HepG2 (cell line): ENCODE measurements at regions not wholly inside any gene's neighbourhood (a gene's known extent, or its start where the extent isn't known, plus 50 kb on each side); places are given as distances from the start of the nearest gene placed in this dataset.

ENCODE experiments used
- ATM ChIP-seq: fragments of 450-650 bp; IDR thresholded peaks from 2 replicates; pipeline ENCODE4 v1.7.1; 2017; ENCODE audit warnings: mild to moderate bottlenecking, borderline replicate concordance
- FOXK2 ChIP-seq: fragments of 450-650 bp; IDR thresholded peaks from 2 replicates; pipeline ENCODE4 v1.6.1; 2016
- FOXP1 ChIP-seq, 2 experiments: fragments of 450-650 bp in 1 of 2; IDR thresholded peaks; 2 replicates each; pipeline ENCODE4 v1.6.1; 2017 to 2018; ENCODE audit warnings: antibody characterized with exemption in 1 of 2
- KAT2B ChIP-seq: fragments of 150-350 bp; IDR thresholded peaks from 2 replicates; pipeline ENCODE4 v1.6.1; 2014; ENCODE audit warnings: low read depth, low read length, borderline replicate concordance
- MTF2 ChIP-seq: sonication (generic); formaldehyde crosslinking; IDR thresholded peaks from 2 replicates; pipeline ENCODE4 v1.5.0; 2020; ENCODE audit warnings: missing genetic modification reagents, borderline replicate concordance
- NFRKB ChIP-seq: fragments of 450-650 bp; IDR thresholded peaks from 2 replicates; pipeline ENCODE4 v1.6.1; 2017
- PITX1 ChIP-seq: sonication (generic); formaldehyde crosslinking; IDR thresholded peaks from 2 replicates; pipeline ENCODE4 v1.5.1; 2020; ENCODE audit warnings: mild to moderate bottlenecking, missing genetic modification reagents
- REXO4 ChIP-seq: sonication (generic); formaldehyde crosslinking; IDR thresholded peaks from 2 replicates; pipeline ENCODE4 v1.8.0; 2022; ENCODE audit warnings: missing genetic modification reagents, mild to moderate bottlenecking, borderline replicate concordance
- SETDB1 ChIP-seq: sonication (generic); formaldehyde crosslinking; IDR thresholded peaks from 2 replicates; pipeline ENCODE4 v1.5.1; 2020; ENCODE audit warnings: missing genetic modification reagents, mild to moderate bottlenecking, borderline replicate concordance
- SNAPC2 ChIP-seq: sonication (generic); formaldehyde crosslinking; IDR thresholded peaks from 2 replicates; pipeline ENCODE4 v1.8.1; 2022; ENCODE audit warnings: mild to moderate bottlenecking, missing genetic modification reagents
- SOX13 ChIP-seq, 3 experiments: fragments of 450-650 bp in 1 of 3; sonication (generic) in 1 of 3; formaldehyde crosslinking in 1 of 3; IDR thresholded peaks in 2 of 3; conservative IDR thresholded peaks in 1 of 3; 2 replicates each; pipeline versions ENCODE4 v1.5.0 to v1.6.1; 2016 to 2020; ENCODE audit warnings: antibody characterized with exemption in 1 of 3, mild to moderate bottlenecking in 1 of 3, missing compliant biosample characterization in 1 of 3, missing genetic modification reagents in 1 of 3, moderate library complexity in 1 of 3
- ZNF225 ChIP-seq: sonication (generic); formaldehyde crosslinking; IDR thresholded peaks from 2 replicates; pipeline ENCODE4 v1.4.0; 2020; ENCODE audit warnings: mild to moderate bottlenecking, missing genetic modification reagents
- ZNF562 ChIP-seq: sonication (generic); formaldehyde crosslinking; IDR thresholded peaks from 2 replicates; pipeline ENCODE4 v1.8.0; 2022; ENCODE audit warnings: missing genetic modification reagents, borderline replicate concordance
- ZNF563 ChIP-seq: sonication (generic); formaldehyde crosslinking; IDR thresholded peaks from 2 replicates; pipeline ENCODE4 v1.8.0; 2022; ENCODE audit warnings: mild to moderate bottlenecking, moderate library complexity, missing genetic modification reagents
- ZNF720 ChIP-seq: sonication (generic); formaldehyde crosslinking; IDR thresholded peaks from 2 replicates; pipeline ENCODE4 v1.4.0; 2020; ENCODE audit warnings: missing genetic modification reagents
- ZNF788 ChIP-seq: sonication (generic); formaldehyde crosslinking; IDR thresholded peaks from 2 replicates; pipeline ENCODE4 v1.5.0; 2020; ENCODE audit warnings: mild to moderate bottlenecking, missing genetic modification reagents, borderline replicate concordance
- TF ChIP-seq, protein P1 (sequence below): sonication (generic); formaldehyde crosslinking; IDR thresholded peaks from 2 replicates; pipeline ENCODE4 v1.8.0; 2022; ENCODE audit warnings: missing genetic modification reagents, low read depth, mild to moderate bottlenecking, borderline replicate concordance
- TF ChIP-seq, protein P2 (sequence below): sonication (generic); formaldehyde crosslinking; IDR thresholded peaks from 2 replicates; pipeline ENCODE4 v1.5.0; 2020; ENCODE audit warnings: mild to moderate bottlenecking, missing genetic modification reagents
- TF ChIP-seq, protein P3 (sequence below): sonication (generic); formaldehyde crosslinking; IDR thresholded peaks from 2 replicates; pipeline ENCODE4 v1.4.0; 2020; ENCODE audit warnings: missing genetic modification reagents
- TF ChIP-seq, protein P4 (sequence below): sonication (generic); formaldehyde crosslinking; IDR thresholded peaks from 2 replicates; pipeline ENCODE4 v1.5.1; 2020; ENCODE audit warnings: mild to moderate bottlenecking, missing genetic modification reagents
- TF ChIP-seq, protein P5 (sequence below): sonication (generic); formaldehyde crosslinking; conservative IDR thresholded peaks from 2 replicates; pipeline ENCODE4 v1.4.0; 2020; ENCODE audit warnings: missing genetic modification reagents

DNA sequence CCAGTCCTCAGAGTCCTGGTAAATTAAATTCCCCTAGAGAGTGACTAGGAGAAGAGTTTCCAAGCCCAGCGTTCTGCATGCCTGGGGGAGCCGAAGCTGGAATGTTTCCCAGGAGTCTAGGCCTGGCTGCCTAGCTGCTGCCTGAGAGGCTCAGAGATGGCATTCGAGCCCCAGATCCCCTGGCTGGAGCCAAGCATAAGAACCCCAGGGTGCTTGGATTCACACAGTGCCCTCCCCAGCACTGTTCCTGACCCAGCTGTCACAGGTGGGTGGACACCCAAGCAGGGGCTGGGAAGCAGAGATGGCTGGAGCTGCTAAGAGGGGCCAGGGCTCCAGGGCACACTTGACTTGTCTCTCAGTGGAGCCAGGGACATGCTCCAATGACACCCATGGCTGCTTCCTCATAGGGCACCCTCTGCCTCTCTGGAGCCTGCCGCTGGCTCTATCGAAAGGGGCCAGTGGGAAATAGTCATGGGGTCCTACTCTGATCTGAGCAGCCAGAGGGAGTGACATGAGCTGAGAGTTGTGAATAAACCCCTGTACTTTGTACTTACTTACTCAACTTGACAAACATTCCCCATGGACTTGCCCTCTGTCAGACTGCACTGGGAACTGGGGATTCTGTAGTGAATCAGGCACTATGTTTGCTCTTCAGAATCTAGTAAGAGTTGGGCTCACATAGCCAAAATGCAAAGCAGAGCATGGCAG lies 62.6 kb upstream of the XPA start (continued):
- TF ChIP-seq, protein P1, sequence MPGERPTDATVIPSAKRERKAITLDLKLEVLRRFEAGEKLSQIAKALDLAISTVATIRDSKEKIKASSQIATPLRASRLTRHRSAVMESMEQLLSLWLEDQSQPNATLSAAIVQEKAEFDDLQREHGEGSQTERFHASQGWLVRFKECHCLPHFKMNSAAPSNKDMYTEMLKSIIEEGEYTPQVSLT, result no peak
- TF ChIP-seq FOXP1 (IDR thresholded peaks at IDR 0.05), result no peak
- TF ChIP-seq FOXP1 (CRISPR knock-in tag; IDR thresholded peaks at IDR 0.05), result peak; percentile 36; the same call in 1 of the 2 replicates
- no peak for TF ChIP-seq ZNF225 (CRISPR knock-in tag)
- TF ChIP-seq ZNF562 (CRISPR knock-in tag), result no peak
- TF ChIP-seq MTF2 (CRISPR knock-in tag), result no peak
- TF ChIP-seq SETDB1 (CRISPR knock-in tag), result no peak
- TF ChIP-seq REXO4, result no peak
- TF ChIP-seq, protein P2, sequence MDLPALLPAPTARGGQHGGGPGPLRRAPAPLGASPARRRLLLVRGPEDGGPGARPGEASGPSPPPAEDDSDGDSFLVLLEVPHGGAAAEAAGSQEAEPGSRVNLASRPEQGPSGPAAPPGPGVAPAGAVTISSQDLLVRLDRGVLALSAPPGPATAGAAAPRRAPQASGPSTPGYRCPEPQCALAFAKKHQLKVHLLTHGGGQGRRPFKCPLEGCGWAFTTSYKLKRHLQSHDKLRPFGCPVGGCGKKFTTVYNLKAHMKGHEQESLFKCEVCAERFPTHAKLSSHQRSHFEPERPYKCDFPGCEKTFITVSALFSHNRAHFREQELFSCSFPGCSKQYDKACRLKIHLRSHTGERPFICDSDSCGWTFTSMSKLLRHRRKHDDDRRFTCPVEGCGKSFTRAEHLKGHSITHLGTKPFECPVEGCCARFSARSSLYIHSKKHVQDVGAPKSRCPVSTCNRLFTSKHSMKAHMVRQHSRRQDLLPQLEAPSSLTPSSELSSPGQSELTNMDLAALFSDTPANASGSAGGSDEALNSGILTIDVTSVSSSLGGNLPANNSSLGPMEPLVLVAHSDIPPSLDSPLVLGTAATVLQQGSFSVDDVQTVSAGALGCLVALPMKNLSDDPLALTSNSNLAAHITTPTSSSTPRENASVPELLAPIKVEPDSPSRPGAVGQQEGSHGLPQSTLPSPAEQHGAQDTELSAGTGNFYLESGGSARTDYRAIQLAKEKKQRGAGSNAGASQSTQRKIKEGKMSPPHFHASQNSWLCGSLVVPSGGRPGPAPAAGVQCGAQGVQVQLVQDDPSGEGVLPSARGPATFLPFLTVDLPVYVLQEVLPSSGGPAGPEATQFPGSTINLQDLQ (CRISPR knock-in tag), result no peak
- TF ChIP-seq, protein P3, sequence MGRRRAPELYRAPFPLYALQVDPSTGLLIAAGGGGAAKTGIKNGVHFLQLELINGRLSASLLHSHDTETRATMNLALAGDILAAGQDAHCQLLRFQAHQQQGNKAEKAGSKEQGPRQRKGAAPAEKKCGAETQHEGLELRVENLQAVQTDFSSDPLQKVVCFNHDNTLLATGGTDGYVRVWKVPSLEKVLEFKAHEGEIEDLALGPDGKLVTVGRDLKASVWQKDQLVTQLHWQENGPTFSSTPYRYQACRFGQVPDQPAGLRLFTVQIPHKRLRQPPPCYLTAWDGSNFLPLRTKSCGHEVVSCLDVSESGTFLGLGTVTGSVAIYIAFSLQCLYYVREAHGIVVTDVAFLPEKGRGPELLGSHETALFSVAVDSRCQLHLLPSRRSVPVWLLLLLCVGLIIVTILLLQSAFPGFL, result no peak
- TF ChIP-seq NFRKB, result no peak
- peak; percentile 67; the same call in 1 of the 2 replicates for TF ChIP-seq ZNF788 (CRISPR knock-in tag)
- TF ChIP-seq, protein P4, sequence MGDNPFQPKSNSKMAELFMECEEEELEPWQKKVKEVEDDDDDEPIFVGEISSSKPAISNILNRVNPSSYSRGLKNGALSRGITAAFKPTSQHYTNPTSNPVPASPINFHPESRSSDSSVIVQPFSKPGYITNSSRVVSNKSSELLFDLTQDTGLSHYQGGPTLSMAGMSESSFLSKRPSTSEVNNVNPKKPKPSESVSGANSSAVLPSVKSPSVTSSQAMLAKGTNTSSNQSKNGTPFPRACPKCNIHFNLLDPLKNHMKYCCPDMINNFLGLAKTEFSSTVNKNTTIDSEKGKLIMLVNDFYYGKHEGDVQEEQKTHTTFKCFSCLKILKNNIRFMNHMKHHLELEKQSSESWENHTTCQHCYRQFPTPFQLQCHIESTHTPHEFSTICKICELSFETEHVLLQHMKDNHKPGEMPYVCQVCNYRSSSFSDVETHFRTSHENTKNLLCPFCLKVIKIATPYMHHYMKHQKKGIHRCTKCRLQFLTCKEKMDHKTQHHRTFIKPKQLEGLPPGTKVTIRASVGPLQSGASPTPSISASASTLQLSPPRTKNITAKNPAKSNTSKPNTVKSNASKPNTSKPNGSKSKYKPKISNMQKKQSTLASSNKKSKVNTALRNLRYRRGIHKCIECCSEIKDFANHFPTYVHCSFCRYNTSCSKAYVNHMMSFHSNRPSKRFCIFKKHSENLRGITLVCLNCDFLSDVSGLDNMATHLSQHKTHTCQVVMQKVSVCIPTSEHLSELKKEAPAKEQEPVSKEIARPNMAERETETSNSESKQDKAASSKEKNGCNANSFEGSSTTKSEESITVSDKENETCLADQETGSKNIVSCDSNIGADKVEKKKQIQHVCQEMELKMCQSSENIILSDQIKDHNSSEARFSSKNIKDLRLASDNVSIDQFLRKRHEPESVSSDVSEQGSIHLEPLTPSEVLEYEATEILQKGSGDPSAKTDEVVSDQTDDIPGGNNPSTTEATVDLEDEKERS (CRISPR knock-in tag), result 0 out of 2 replicates have a peak, but pooled peaks have one; percentile 57
- TF ChIP-seq PITX1 (CRISPR knock-in tag), result peak; percentile 59
- no peak for TF ChIP-seq ZNF563
- no peak for TF ChIP-seq KAT2B
- no peak for TF ChIP-seq ATM
- no peak for TF ChIP-seq SNAPC2 (CRISPR knock-in tag)
- TF ChIP-seq, protein P5, sequence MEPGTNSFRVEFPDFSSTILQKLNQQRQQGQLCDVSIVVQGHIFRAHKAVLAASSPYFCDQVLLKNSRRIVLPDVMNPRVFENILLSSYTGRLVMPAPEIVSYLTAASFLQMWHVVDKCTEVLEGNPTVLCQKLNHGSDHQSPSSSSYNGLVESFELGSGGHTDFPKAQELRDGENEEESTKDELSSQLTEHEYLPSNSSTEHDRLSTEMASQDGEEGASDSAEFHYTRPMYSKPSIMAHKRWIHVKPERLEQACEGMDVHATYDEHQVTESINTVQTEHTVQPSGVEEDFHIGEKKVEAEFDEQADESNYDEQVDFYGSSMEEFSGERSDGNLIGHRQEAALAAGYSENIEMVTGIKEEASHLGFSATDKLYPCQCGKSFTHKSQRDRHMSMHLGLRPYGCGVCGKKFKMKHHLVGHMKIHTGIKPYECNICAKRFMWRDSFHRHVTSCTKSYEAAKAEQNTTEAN (CRISPR knock-in tag), result no peak
- no peak for TF ChIP-seq SOX13 (IDR thresholded peaks at IDR 0.05)
- peak in 1 of 2 experiments; percentile 56; a peak in 2 of 4 replicates for TF ChIP-seq SOX13 (CRISPR knock-in tag; conservative IDR thresholded peaks at IDR 0.05 in 1 of 2, IDR thresholded peaks at IDR 0.05 in 1 of 2)
- no peak for TF ChIP-seq FOXK2
- no peak for TF ChIP-seq ZNF720 (CRISPR knock-in tag)
